Aorta (tissue), 5 donors: ENCODE measurements at regions not wholly inside any gene's neighbourhood (a gene's known extent, or its start where the extent isn't known, plus 50 kb on each side); places are given as distances from the start of the nearest gene placed in this dataset.
A peak's percentile ranks its signal among the peaks of the same experiment; 100 is the strongest.

Experiments
- ATAC-seq: fragments of 200-7000 bp; cut with Tn5 transposase; one replicate; pipeline ENCODE4 v1.9.1; 2022; ENCODE audit warnings: moderate library complexity; ENCODE audit not compliant: low FRiP score
- DNase-seq, 2 donors: peaks; one replicate each; pipeline ENCODE4 v3.0.0-alpha.2; 2020
- H3K27ac ChIP-seq, 2 donors: one replicate each; pipeline ENCODE4 v1.5.1; 2013; ENCODE audit warnings: low read length in 2 of 2, mild to moderate bottlenecking in 2 of 2, moderate library complexity in 2 of 2, control low read depth in 1 of 2, inconsistent platforms in 1 of 2, low read depth in 1 of 2
- H3K27me3 ChIP-seq, 2 donors: one replicate each; pipeline ENCODE4 v1.6.1; 2013; ENCODE audit warnings: control low read depth in 1 of 2, low read length in 1 of 2, mild to moderate bottlenecking in 1 of 2, moderate library complexity in 1 of 2; ENCODE audit not compliant: insufficient read depth in 2 of 2, control insufficient read depth in 1 of 2
- H3K36me3 ChIP-seq, 2 donors: one replicate each; pipeline ENCODE4 v1.6.1; 2013; ENCODE audit warnings: control low read depth in 1 of 2, low read length in 1 of 2, mild to moderate bottlenecking in 1 of 2; ENCODE audit not compliant: insufficient read depth in 2 of 2, control insufficient read depth in 1 of 2
- H3K4me1 ChIP-seq, 2 donors: one replicate each; pipeline ENCODE4 v1.6.1; 2013; ENCODE audit warnings: low read length in 2 of 2, control low read depth in 1 of 2, mild to moderate bottlenecking in 1 of 2, moderate library complexity in 1 of 2; ENCODE audit not compliant: insufficient read depth in 2 of 2, control insufficient read depth in 1 of 2
- H3K4me3 ChIP-seq, 2 donors: one replicate each; pipeline ENCODE4 v1.5.1; 2013; ENCODE audit warnings: low read length in 2 of 2, control low read depth in 1 of 2, mild to moderate bottlenecking in 1 of 2
- H3K9me3 ChIP-seq: one replicate; pipeline ENCODE4 v1.6.1; 2013; ENCODE audit warnings: mild to moderate bottlenecking, low read length; ENCODE audit not compliant: control insufficient read depth
- WGBS, 2 donors: extraction: QIAGEN DNeasy Blood & Tissue Kit; methylation state at CpG; one replicate each; pipeline ENCODE4 v1.1.7; 2013; 5-methylcytosine and 5-hydroxymethylcytosine counted together
- intact Hi-C, 2 donors: fragments of 100-400 bp; cut with DNase I; formaldehyde crosslinking; loops; one replicate each; pipeline versions ENCODE4 v1.14.2 to v1.15.0; 2022
- donor health status: healthy with polysubstance abuse.
- donor health status: Bipolar disorder and iron deficiency.
- donor health status: DM: no; HTN: no; CAD: no.
- donor health status: DM: no; HTN: no; CAD: no.
- donor health status: DM: yes; HTN: yes; CAD: no.

DNA sequence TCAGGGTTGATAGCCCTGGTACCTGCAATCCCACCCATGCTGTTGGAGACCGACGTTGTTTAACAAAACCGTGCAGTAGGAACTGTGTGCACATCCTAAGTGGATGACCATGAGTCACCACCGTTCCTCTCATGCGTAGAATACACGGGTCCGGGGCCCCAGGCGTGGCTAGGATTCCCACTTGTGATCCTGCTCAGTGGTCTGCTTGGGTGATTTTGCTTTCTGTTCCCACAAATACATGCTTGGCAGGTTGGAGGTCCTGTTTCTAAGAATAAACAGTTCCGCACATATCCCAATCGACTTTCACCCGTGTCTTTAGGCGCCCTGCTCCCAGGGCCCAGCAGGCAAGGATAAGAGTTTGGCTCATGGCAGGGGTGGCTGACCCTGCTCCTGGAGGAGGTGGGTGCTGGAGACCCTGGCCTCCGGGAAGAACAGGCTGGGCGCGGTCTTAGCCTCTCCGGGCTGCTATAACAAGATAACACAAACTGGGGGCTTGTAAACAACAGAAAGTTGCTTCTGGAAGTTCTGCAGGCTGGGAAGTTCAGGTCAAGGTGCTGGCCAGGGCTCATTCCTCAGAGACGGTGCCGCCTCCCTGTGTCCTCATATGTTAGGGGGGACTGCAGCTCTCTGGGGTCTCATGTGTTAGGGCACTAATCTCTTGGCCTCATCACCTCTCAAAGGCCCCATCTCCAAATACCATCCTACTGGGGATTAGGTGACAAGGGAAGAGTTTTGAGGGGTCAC is 1028.3 kb downstream of the BRD1 start:
- intact Hi-C loops: no loop called here
- Histone ChIP-seq H3K4me1 (no peaks in the 10 kb centered on the region), H3K27ac (no peak overlapping the region), H3K36me3 (no peaks in the 10 kb centered on the region), H3K9me3 (no peaks in the 10 kb centered on the region), H3K4me3 (no peak overlapping the region), H3K27me3 (no peaks in the 10 kb centered on the region)
- WGBS, 2 donors: 93 to 94% methylated on average over 18 of the region's 18 CpGs
- ATAC-seq (no peak), DNase-seq (no peak)

- Histone ChIP-seq H3K36me3 (no peaks in the 10 kb centered on the region), H3K4me3 (no peak overlapping the region), H3K27ac (no peak overlapping the region), H3K9me3 (no peaks in the 10 kb centered on the region), H3K27me3 (no peaks in the 10 kb centered on the region), H3K4me1 (no peaks in the 10 kb centered on the region)
- DNase-seq: peak in 1 of 2 donors; percentile 68
- ATAC-seq: no peak
- intact Hi-C loops: no loop called here
- WGBS, 2 donors: 91 to 95% methylated on average over 31 of the region's 31 CpGs
These were observed 1029.1 kb downstream of the BRD1 start for GRCh38 chr22:48798281-48799226.

DNA sequence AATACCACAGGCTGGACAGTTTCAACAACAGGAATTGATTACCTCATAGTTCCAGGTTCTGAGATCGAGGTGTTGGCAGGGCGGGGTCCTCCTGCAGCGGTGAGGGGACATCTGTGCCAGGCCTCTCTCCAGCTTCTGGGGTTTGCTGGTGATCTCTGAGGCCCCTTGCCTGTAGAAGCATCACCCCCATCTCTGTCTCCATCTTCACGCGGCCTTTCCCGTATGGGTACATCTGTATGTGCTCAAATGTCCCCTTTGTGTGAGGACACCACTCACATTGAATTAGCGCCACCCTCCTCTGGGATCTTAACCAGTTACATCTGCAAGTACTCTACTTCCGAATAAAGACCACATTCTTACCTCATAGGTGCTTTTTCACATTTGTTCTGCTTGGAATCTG is 1029.9 kb downstream of the BRD1 start:
- H3K9me3 ChIP-seq: no peaks in the 10 kb centered on the region
- no peaks in the 10 kb centered on the region for H3K4me1 ChIP-seq
- H3K27ac ChIP-seq: no peak overlapping the region
- H3K27me3 ChIP-seq: no peaks in the 10 kb centered on the region
- ATAC-seq (no peak), DNase-seq (no peak)
- no peaks in the 10 kb centered on the region for H3K36me3 ChIP-seq
- intact Hi-C loops: no loop called here
- 90 to 95% methylated on average over 8 of the region's 8 CpGs for WGBS, 2 donors
- no peak overlapping the region for H3K4me3 ChIP-seq

- Histone ChIP-seq H3K4me1 (no peaks in the 10 kb centered on the region), H3K9me3 (no peaks in the 10 kb centered on the region), H3K27me3 (no peaks in the 10 kb centered on the region), H3K36me3 (no peaks in the 10 kb centered on the region), H3K4me3 (no peak overlapping the region), H3K27ac (no peak overlapping the region)
- ATAC-seq (no peak), DNase-seq (peak in 1 of 2 donors; percentile 60)
- intact Hi-C loops: no loop called here
- 89% methylated on average over 14 of the region's 14 CpGs for WGBS, 2 donors
These were observed 1031.2 kb downstream of the BRD1 start for GRCh38 chr22:48796310-48797015.

DNA sequence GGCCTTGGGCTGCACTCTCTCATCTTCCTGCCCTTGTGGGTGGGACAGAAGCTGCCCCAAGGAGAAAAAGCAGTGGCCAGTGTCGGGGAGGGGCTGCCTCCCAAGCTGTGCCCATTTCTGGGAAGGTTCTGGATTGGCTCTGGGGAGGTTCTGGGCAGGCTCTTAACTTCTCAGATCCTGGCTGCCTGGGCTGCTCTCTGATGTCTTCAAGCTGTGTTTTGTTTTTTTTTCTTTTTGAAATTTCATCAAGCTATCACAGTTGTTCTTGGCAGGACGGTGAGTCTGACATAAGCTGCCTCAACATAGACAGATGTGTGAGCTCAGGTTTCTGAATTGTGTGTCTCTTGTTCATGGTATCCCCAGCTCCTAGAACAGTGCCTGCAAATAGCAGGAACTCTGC is 1032.0 kb downstream of the BRD1 start:
- H3K27me3 ChIP-seq: no peaks in the 10 kb centered on the region
- intact Hi-C loops: no loop called here
- no peak for DNase-seq

DNA sequence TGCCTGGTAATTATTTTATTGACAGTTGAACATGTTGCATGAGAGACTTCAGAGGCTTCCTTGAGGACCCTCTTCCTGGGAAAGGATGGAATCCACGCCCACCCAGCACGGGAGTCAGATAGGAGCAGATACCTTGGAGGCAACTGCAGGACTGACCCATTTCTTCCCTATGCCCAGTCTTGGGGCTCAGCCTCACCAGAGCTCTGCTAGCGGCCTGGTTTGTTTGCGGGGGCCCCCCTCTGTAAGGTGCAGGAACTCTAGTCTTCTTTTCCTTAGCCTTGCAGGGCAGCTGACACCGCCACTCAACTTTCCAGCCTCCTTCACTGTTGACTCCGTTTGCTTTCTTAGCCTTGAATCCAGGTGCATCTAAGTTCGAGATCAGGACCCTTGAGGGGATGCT is 1032.8 kb downstream of the BRD1 start:
- H3K27ac ChIP-seq: no peak overlapping the region
- no peaks in the 10 kb centered on the region for H3K9me3 ChIP-seq
- WGBS, 2 donors: 91% methylated on average over 7 of the region's 7 CpGs
- peak in 1 of 2 donors; percentile 46 for DNase-seq
- intact Hi-C loops: no loop called here
- H3K4me3 ChIP-seq: no peak overlapping the region
- no peaks in the 10 kb centered on the region for H3K27me3 ChIP-seq
- no peaks in the 10 kb centered on the region for H3K36me3 ChIP-seq
- no peaks in the 10 kb centered on the region for H3K4me1 ChIP-seq
- no peak for ATAC-seq

More for the DNA sequence above, 1032.0 kb downstream of the BRD1 start:
- Histone ChIP-seq H3K4me3 (no peak overlapping the region), H3K36me3 (no peaks in the 10 kb centered on the region), H3K9me3 (no peaks in the 10 kb centered on the region), H3K27ac (no peak overlapping the region), H3K4me1 (no peaks in the 10 kb centered on the region)
- WGBS, 2 donors: 0 to 5% methylated on average over 2 of the region's 2 CpGs
- ATAC-seq: no peak

DNA sequence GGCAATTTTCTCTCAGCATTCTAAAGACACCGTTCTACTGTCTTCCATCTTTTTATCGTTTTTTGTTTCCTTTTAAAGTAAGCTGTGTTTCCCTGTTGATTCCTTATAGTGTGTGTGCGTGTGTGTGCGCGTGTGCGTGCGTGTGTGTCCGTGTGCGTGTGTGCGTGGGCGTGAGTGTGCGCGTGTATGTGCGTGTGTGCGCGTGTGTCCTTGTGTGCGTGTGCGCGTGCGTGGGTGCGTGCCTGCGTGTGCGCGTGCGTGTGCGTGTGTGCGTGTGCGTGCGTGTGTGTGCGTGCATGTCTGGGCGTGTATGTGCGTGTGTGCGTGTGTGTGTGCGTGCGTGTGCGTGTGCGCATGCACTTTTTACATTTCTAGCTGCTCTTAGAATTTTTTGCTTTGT is 1033.7 kb downstream of the BRD1 start:
- intact Hi-C loops: no loop called here

GRCh38 chr22:48786679-48786996 is 1041.0 kb downstream of the BRD1 start:
- no peak overlapping the region for H3K4me3 ChIP-seq
- intact Hi-C loops: no loop called here
- H3K27me3 ChIP-seq: no peaks in the 10 kb centered on the region

More for the DNA sequence above, 1033.7 kb downstream of the BRD1 start:
- Histone ChIP-seq H3K4me1 (no peaks in the 10 kb centered on the region), H3K27ac (no peak overlapping the region), H3K9me3 (no peaks in the 10 kb centered on the region), H3K27me3 (no peaks in the 10 kb centered on the region), H3K36me3 (no peaks in the 10 kb centered on the region), H3K4me3 (no peak overlapping the region)
- ATAC-seq (no peak), DNase-seq (no peak)
- WGBS, 2 donors: 84 to 94% methylated on average over 28 to 37 of the region's 37 CpGs

More at GRCh38 chr22:48786679-48786996, 1041.0 kb downstream of the BRD1 start:
- H3K27ac ChIP-seq: no peak overlapping the region
- no peaks in the 10 kb centered on the region for H3K4me1 ChIP-seq
- 94 to 97% methylated on average over 3 of the region's 3 CpGs for WGBS, 2 donors
- no peaks in the 10 kb centered on the region for H3K36me3 ChIP-seq
- ATAC-seq: no peak
- no peak for DNase-seq
- H3K9me3 ChIP-seq: no peaks in the 10 kb centered on the region
